ENCODE measurements at regions not wholly inside any gene's neighbourhood (a gene's known extent, or its start where the extent isn't known, plus 50 kb on each side); places are given as distances from the start of the nearest gene placed in this dataset.

GRCh38 chr6:19301980-19302379 lies 535.2 kb upstream of the ID4 start:
- Histone ChIP-seq H3K79me2 (ENCODE audit: control insufficient read depth, low read length) (no peaks in the 10 kb centered on the region), H3F3A (ENCODE audit: control insufficient read depth, insufficient read depth) (no peaks in the 10 kb centered on the region), H3K9me3 (ENCODE audit: control insufficient read depth, insufficient read depth, low read length) (no peaks in the 10 kb centered on the region), H3K4me3 (ENCODE audit: low read length) (no peak overlapping the region), H4K20me1 (ENCODE audit: control insufficient read depth, insufficient read depth, low read depth, low read length) (no peaks in the 10 kb centered on the region), H3K36me3 (ENCODE audit: control insufficient read depth, low read length) (no peaks in the 10 kb centered on the region), H3K4me1 (ENCODE audit: control insufficient read depth, low read length) (no peaks in the 10 kb centered on the region), H3K27me3 (ENCODE audit: control insufficient read depth, low read length) (no peaks in the 10 kb centered on the region), H3K27ac (ENCODE audit: low read depth, low read length) (no peak overlapping the region), H3K4me2 (ENCODE audit: low read length) (no peak overlapping the region), H3K9me2 (replicated peaks; ENCODE audit: control insufficient read depth, low read length) (no peaks in the 10 kb centered on the region; the same call in 1 of the 2 replicates)
- no peak for TF ChIP-seq CTCF (IDR thresholded peaks at IDR 0.05; ENCODE audit: low read depth, low read length, poor library complexity, severe bottlenecking)
- TF ChIP-seq EZH2phosphoT487 (IDR thresholded peaks at IDR 0.05; ENCODE audit: borderline replicate concordance, low read length): no peak

GRCh38 chr6:19303383-19303782 lies 533.8 kb upstream of the ID4 start:
- H3K79me2 ChIP-seq (ENCODE audit: control insufficient read depth, low read length): no peaks in the 10 kb centered on the region
- no peaks in the 10 kb centered on the region; the same call in 1 of the 2 replicates for H3K9me2 ChIP-seq (replicated peaks; ENCODE audit: control insufficient read depth, low read length)
- no peak overlapping the region for H3K27ac ChIP-seq (ENCODE audit: low read depth, low read length)
- H3K4me2 ChIP-seq (ENCODE audit: low read length): no peak overlapping the region
- no peaks in the 10 kb centered on the region for H3K36me3 ChIP-seq (ENCODE audit: control insufficient read depth, low read length)
- no peaks in the 10 kb centered on the region for H4K20me1 ChIP-seq (ENCODE audit: control insufficient read depth, insufficient read depth, low read depth, low read length)
- no peak overlapping the region for H3K4me3 ChIP-seq (ENCODE audit: low read length)
- H3K4me1 ChIP-seq (ENCODE audit: control insufficient read depth, low read length): no peaks in the 10 kb centered on the region
- H3K27me3 ChIP-seq (ENCODE audit: control insufficient read depth, low read length): no peaks in the 10 kb centered on the region
- no peaks in the 10 kb centered on the region for H3F3A ChIP-seq (ENCODE audit: control insufficient read depth, insufficient read depth)
- no peaks in the 10 kb centered on the region for H3K9me3 ChIP-seq (ENCODE audit: control insufficient read depth, insufficient read depth, low read length)
- TF ChIP-seq CTCF (IDR thresholded peaks at IDR 0.05; ENCODE audit: low read depth, low read length, poor library complexity, severe bottlenecking) (no peak), EZH2phosphoT487 (IDR thresholded peaks at IDR 0.05; ENCODE audit: borderline replicate concordance, low read length) (no peak)

- TF ChIP-seq CTCF (IDR thresholded peaks at IDR 0.05; ENCODE audit: low read depth, low read length, poor library complexity, severe bottlenecking): no peak
- no peak for TF ChIP-seq EZH2phosphoT487 (IDR thresholded peaks at IDR 0.05; ENCODE audit: borderline replicate concordance, low read length)
- Histone ChIP-seq H3K27ac (ENCODE audit: low read depth, low read length) (no peak overlapping the region), H3K4me1 (ENCODE audit: control insufficient read depth, low read length) (0 out of 2 replicates have a peak, but pooled peaks cover 3% of the 10 kb centered on the region), H3K4me3 (ENCODE audit: low read length) (no peak overlapping the region), H3K4me2 (ENCODE audit: low read length) (no peak overlapping the region), H4K20me1 (ENCODE audit: control insufficient read depth, insufficient read depth, low read depth, low read length) (no peaks in the 10 kb centered on the region), H3K27me3 (ENCODE audit: control insufficient read depth, low read length) (no peaks in the 10 kb centered on the region), H3K36me3 (ENCODE audit: control insufficient read depth, low read length) (no peaks in the 10 kb centered on the region), H3K9me3 (ENCODE audit: control insufficient read depth, insufficient read depth, low read length) (peaks cover 4% of the 10 kb centered on the region; the same call in 1 of the 2 replicates), H3K9me2 (replicated peaks; ENCODE audit: control insufficient read depth, low read length) (no peaks in the 10 kb centered on the region; the same call in 1 of the 2 replicates), H3F3A (ENCODE audit: control insufficient read depth, insufficient read depth) (no peaks in the 10 kb centered on the region), H3K79me2 (ENCODE audit: control insufficient read depth, low read length) (no peaks in the 10 kb centered on the region)
These were observed 527.5 kb upstream of the ID4 start for GRCh38 chr6:19309661-19310060.
